ENCODE measurements at regions not wholly inside any gene's neighbourhood (a gene's known extent, or its start where the extent isn't known, plus 50 kb on each side); places are given as distances from the start of the nearest gene placed in this dataset.

DNA sequence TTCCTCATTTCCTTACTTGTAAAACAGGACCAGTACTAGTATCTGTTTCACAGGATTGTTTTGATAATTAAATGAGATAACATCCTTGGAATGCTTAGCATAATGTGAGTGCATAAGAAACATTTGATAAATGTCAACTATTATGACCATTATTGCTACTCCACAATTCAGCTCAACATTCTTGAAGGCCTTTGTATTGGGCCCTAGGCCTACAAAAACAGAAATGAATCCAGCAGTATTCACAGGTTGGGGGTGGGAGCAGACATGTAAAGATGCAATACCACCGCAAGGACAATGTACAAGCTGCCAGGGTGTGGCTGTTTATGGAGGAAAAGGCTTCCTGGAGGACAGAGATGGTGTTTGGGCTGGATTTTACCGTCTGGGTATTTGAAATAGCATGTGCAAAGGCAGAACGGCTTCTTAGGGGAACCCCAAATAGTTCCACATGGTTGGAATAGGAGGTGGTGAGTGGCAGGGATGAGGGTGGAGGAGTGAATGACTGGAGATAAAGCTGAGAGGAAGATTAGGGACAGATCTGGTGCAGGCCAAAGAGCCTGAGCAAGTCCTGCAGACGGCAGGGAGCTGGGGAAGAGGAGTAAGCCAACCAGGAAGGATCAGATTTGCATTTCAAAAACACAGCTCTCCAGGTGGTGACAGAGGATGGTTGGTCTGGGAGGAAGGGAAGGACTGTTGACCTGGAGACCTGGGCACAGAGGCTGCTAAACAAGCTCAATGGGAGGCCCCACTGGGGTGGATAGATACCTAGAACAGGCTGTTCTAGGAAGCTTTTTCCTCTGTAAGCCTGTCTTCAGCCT is 57.0 kb upstream of the EPB41L1 start (continued):
- peak in 1 of 2 experiments; percentile 23; a peak in 1 of 4 replicates for TF ChIP-seq RAD21 (IDR thresholded peaks at IDR 0.05 in 1 of 2, conservative IDR thresholded peaks at IDR 0.05 in 1 of 2; ENCODE audit: low read depth in 2 of 2, low read length in 2 of 2)
- TF ChIP-seq TCF12 (IDR thresholded peaks at IDR 0.05; ENCODE audit: low read depth, low read length), result peak; percentile 81
- TF ChIP-seq, protein P1, sequence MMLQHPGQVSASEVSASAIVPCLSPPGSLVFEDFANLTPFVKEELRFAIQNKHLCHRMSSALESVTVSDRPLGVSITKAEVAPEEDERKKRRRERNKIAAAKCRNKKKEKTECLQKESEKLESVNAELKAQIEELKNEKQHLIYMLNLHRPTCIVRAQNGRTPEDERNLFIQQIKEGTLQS (IDR thresholded peaks at IDR 0.05; ENCODE audit: insufficient read depth, low read depth, low read length), result no peak
- TF ChIP-seq KDM1A (IDR thresholded peaks at IDR 0.05; ENCODE audit: borderline replicate concordance, low read length), result peak; percentile 68; the same call in 1 of the 2 replicates
